ENCODE measurements at regions not wholly inside any gene's neighbourhood (a gene's known extent, or its start where the extent isn't known, plus 50 kb on each side); places are given as distances from the start of the nearest gene placed in this dataset.

DNA sequence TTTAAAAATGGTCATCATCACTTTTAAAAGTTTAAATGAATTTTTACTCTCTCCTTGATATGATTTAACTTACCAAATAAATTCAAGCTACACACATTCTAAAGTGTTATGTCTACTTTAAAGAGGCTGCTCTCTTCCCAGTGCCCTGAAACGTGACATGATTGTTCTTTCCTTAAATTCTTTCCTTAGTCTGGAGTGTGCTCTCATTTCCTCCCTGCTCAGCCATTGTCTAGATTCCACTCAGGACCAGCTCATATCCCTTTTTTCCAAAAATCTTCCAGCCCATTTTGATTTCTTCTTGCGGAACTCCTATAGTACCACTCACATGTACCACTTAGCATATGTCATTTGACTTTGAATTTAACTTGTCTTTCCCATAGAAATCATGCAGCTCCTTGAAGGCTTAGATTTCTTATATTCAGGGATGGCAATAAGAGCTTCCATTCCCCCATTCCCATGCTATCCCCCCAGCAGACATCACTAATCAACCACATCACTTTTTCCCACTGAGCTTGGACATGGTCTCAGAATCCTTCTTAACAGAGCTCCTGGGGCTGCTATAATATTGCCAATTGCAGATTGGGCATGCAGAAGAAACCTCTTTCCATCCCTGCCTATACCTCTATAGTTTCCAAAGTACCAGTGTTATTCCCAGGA, 54.7 kb upstream of the ITPKB start:
- H3K4me3 ChIP-seq (ENCODE audit: low read length), result no peak overlapping the region
- TF ChIP-seq, protein P1, sequence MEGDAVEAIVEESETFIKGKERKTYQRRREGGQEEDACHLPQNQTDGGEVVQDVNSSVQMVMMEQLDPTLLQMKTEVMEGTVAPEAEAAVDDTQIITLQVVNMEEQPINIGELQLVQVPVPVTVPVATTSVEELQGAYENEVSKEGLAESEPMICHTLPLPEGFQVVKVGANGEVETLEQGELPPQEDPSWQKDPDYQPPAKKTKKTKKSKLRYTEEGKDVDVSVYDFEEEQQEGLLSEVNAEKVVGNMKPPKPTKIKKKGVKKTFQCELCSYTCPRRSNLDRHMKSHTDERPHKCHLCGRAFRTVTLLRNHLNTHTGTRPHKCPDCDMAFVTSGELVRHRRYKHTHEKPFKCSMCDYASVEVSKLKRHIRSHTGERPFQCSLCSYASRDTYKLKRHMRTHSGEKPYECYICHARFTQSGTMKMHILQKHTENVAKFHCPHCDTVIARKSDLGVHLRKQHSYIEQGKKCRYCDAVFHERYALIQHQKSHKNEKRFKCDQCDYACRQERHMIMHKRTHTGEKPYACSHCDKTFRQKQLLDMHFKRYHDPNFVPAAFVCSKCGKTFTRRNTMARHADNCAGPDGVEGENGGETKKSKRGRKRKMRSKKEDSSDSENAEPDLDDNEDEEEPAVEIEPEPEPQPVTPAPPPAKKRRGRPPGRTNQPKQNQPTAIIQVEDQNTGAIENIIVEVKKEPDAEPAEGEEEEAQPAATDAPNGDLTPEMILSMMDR (conservative IDR thresholded peaks at IDR 0.05; ENCODE audit: low read length), result no peak
- no peak for DNase-seq (ENCODE audit: low read depth)

DNA sequence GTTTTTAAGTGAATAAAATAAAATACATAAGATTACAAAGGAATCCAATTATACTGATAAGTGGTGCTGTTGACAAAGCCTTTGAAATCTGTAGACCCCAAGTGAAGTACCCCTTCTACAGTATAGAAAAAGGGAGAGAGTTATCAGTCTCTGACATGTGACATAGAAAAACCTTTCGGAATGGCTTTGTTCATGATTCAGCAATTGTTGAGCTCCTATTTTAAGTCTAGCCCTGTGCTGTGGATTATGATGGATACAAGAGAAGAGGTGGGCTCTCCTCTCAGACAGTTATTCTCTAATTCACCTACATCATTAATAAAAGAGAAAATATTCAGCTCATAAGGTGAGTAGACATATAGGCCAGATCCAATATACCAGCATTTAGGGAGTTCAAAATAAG, 53.3 kb upstream of the ITPKB start:
- no peak overlapping the region for H3K4me3 ChIP-seq (ENCODE audit: low read length)
- no peak for DNase-seq (ENCODE audit: low read depth)
- TF ChIP-seq, protein P1 (conservative IDR thresholded peaks at IDR 0.05; ENCODE audit: low read length), result no peak

DNA sequence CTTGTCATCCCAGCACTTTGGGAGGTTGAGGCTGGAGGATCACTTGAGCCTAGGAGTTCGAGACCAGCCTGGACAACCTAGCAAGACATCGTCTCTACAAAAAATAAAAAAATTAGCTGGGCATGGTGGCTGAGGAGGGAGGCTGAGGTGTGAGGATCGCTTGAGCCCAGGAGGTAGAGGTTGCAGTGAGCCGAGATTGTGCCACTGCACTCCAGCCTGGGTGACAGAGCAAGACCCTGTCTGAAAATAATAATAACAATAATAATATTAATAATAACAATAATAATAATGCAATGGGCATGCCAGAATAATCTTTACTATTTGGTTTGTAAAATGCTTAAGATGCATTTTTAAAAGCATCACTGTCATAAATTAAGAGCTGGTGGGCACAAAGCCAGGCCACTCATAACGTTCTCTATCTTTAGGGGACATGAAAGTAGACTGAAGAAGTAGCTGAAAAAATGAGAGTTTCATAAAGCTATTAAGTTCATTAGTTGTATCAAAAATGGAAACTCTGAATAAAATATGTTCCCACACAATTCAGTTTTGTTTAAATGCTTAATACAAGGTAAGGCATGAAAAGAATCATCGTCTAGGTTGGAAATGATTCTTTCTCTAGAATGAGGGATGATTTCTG, 51.6 kb upstream of the ITPKB start:
- TF ChIP-seq, protein P1 (conservative IDR thresholded peaks at IDR 0.05; ENCODE audit: low read length), result no peak
- no peak for DNase-seq (ENCODE audit: low read depth)
- H3K4me3 ChIP-seq (ENCODE audit: low read length), result no peak overlapping the region

DNA sequence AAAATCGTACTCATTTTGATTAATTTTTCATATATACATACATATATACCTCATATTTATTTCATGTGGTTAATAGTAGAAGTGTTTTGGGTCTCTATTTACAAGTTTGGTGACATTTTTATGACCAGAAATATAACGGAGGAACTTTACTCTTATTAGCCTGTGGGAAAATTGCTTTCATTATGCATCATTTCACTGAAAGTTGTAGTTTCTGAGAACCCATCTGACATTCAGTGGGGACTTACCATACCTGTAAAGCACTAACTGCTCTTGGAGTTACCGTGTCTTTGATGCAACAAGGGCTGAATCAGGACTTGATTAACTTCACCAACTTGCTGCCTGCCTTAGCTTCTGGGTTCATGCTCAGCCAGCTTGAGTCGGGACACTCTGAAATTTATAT, 49.9 kb upstream of the ITPKB start:
- no peak for DNase-seq (ENCODE audit: low read depth)
- no peak overlapping the region for H3K4me3 ChIP-seq (ENCODE audit: low read length)
- TF ChIP-seq, protein P1 (conservative IDR thresholded peaks at IDR 0.05; ENCODE audit: low read length), result no peak
